ENCODE measurements at regions not wholly inside any gene's neighbourhood (a gene's known extent, or its start where the extent isn't known, plus 50 kb on each side); places are given as distances from the start of the nearest gene placed in this dataset.

- TF ChIP-seq CTCF (IDR thresholded peaks at IDR 0.05) (no peak), POLR2A (IDR thresholded peaks at IDR 0.05) (no peak)
- intact Hi-C loops (cut with DNase I): no loop called here
- H3K4me3 ChIP-seq: no peak overlapping the region
- H3K4me1 ChIP-seq (replicated peaks in 1 of 2): no peaks in the 10 kb centered on the region
- no peaks in the 10 kb centered on the region for H3K9me3 ChIP-seq (replicated peaks in 1 of 3)
- peak in 1 of 7 donors; percentile 14 for DNase-seq
- H3K36me3 ChIP-seq (replicated peaks in 1 of 2): no peaks in the 10 kb centered on the region
- 84 to 88% (median 86%) methylated on average over 11 of the region's 11 CpGs for WGBS, 4 donors
- no peak overlapping the region for H3K27ac ChIP-seq
- no peaks in the 10 kb centered on the region for H3K27me3 ChIP-seq
Observed at GRCh38 chr5:179415291-179416060, 70.2 kb upstream of the ADAMTS2 start.

- Histone ChIP-seq H3K4me1 (replicated peaks in 1 of 2) (no peaks in the 10 kb centered on the region), H3K9me3 (replicated peaks in 1 of 3) (no peaks in the 10 kb centered on the region), H3K4me3 (no peak overlapping the region), H3K27me3 (no peaks in the 10 kb centered on the region), H3K27ac (no peak overlapping the region), H3K36me3 (replicated peaks in 1 of 2) (no peaks in the 10 kb centered on the region)
- no peak for TF ChIP-seq POLR2A (IDR thresholded peaks at IDR 0.05)
- no peak for TF ChIP-seq CTCF (IDR thresholded peaks at IDR 0.05)
- intact Hi-C loops (cut with DNase I): no loop called here
- 51 to 72% (median 66%) methylated on average over 5 to 10 of the region's 10 CpGs for WGBS, 4 donors
- peak in 1 of 7 donors; percentile 29 for DNase-seq
Observed at GRCh38 chr5:179414459-179415261, 69.4 kb upstream of the ADAMTS2 start.

- no peaks in the 10 kb centered on the region for H3K4me1 ChIP-seq (replicated peaks in 1 of 2)
- intact Hi-C loops (cut with DNase I): no loop called here
- H3K9me3 ChIP-seq (replicated peaks in 1 of 3): no peaks in the 10 kb centered on the region
- no peaks in the 10 kb centered on the region for H3K27me3 ChIP-seq
- no peak for TF ChIP-seq POLR2A (IDR thresholded peaks at IDR 0.05)
- TF ChIP-seq CTCF (IDR thresholded peaks at IDR 0.05): no peak
- no peaks in the 10 kb centered on the region for H3K36me3 ChIP-seq (replicated peaks in 1 of 2)
- H3K4me3 ChIP-seq: no peak overlapping the region
- DNase-seq: peak in 1 of 7 donors; percentile 21
- H3K27ac ChIP-seq: no peak overlapping the region
- 80 to 83% (median 80%) methylated on average over 11 to 14 of the region's 14 CpGs for WGBS, 4 donors
Observed at GRCh38 chr5:179413711-179414458, 68.6 kb upstream of the ADAMTS2 start.

All from adrenal gland (tissue), 9 donors.